HG03575 (cell line): ENCODE measurements at regions not wholly inside any gene's neighbourhood (a gene's known extent, or its start where the extent isn't known, plus 50 kb on each side); places are given as distances from the start of the nearest gene placed in this dataset.
"Not testable (repeated sequence)": the region's sequence is repeated elsewhere in the genome, so short reads cannot be mapped to it uniquely, and the experiment has no call there.

Experiments
- ATAC-seq: cut with Tn5 transposase; IDR thresholded peaks from one replicate; pipeline ENCODE4 v1.9.1; 2021; ENCODE audit not compliant: unreplicated experiment, insufficient number of reproducible peaks, low FRiP score; ENCODE audit errors: extremely low read depth

- no peak for ATAC-seq
These were observed 474.7 kb downstream of the TRIML1 start for GRCh38 chr4:188613976-188614375.

- no peak for ATAC-seq
These were observed 480.4 kb downstream of the TRIML1 start for GRCh38 chr4:188619456-188620149.

- ATAC-seq: no peak
These were observed 481.4 kb downstream of the TRIML1 start for GRCh38 chr4:188620608-188621007.

GRCh38 chr4:188623314-188623854 lies 484.1 kb downstream of the TRIML1 start:
- no peak for ATAC-seq

GRCh38 chr4:188624370-188624769 lies 485.1 kb downstream of the TRIML1 start:
- ATAC-seq: no peak

GRCh38 chr4:188627892-188628291 lies 488.7 kb downstream of the TRIML1 start:
- no peak for ATAC-seq

- no peak for ATAC-seq
These were observed 500.3 kb downstream of the TRIML1 start for GRCh38 chr4:188639479-188640100.

- ATAC-seq: no peak
These were observed 508.7 kb downstream of the TRIML1 start for GRCh38 chr4:188647820-188648370.

GRCh38 chr4:188649635-188650034 lies 510.4 kb downstream of the TRIML1 start:
- no peak for ATAC-seq

GRCh38 chr4:188650516-188650915 lies 511.3 kb downstream of the TRIML1 start:
- ATAC-seq: no peak

- no peak for ATAC-seq
These were observed 518.1 kb downstream of the TRIML1 start for GRCh38 chr4:188657365-188657764.

- ATAC-seq: no peak
These were observed 519.8 kb downstream of the TRIML1 start for GRCh38 chr4:188658958-188659522.

- no peak for ATAC-seq
These were observed 521.6 kb downstream of the TRIML1 start for GRCh38 chr4:188660796-188661195.

- ATAC-seq: no peak
These were observed 522.3 kb downstream of the TRIML1 start for GRCh38 chr4:188661502-188661901.

- no peak for ATAC-seq
These were observed 524.1 kb downstream of the TRIML1 start for GRCh38 chr4:188663369-188663768.

GRCh38 chr4:188665491-188666457 lies 526.5 kb downstream of the TRIML1 start:
- ATAC-seq: no peak

- not testable (repeated sequence) for ATAC-seq
These were observed 539.5 kb downstream of the TRIML1 start for GRCh38 chr4:188678691-188679090.

- no peak for ATAC-seq
These were observed 540.9 kb downstream of the TRIML1 start for GRCh38 chr4:188680004-188680666.
